ENCODE measurements at regions not wholly inside any gene's neighbourhood (a gene's known extent, or its start where the extent isn't known, plus 50 kb on each side); places are given as distances from the start of the nearest gene placed in this dataset.
"Not testable (repeated sequence)": the region's sequence is repeated elsewhere in the genome, so short reads cannot be mapped to it uniquely, and the experiment has no call there.

GRCh38 chr17:22305356-22306071 is 613.2 kb downstream of the KCNJ18 start:
- 84 to 87% methylated on average over 15 to 24 of the region's 32 CpGs for WGBS, 2 experiments (ENCODE audit: insufficient coverage in 2 of 2)

GRCh38 chr17:22310292-22310691 is 618.0 kb downstream of the KCNJ18 start:
- H3K9me3 ChIP-seq (ENCODE audit: control insufficient read depth, low read length), result peaks cover 28% of the 10 kb centered on the region
- H3K27ac ChIP-seq (ENCODE audit: low read depth, low read length, severe bottlenecking); H3K4me3 ChIP-seq (ENCODE audit: extremely low read depth, insufficient read depth, low read length, poor library complexity, severe bottlenecking); H3K4me1 ChIP-seq (ENCODE audit: control insufficient read depth, insufficient read depth, low read length, poor library complexity, severe bottlenecking); H3K36me3 ChIP-seq (ENCODE audit: control insufficient read depth, insufficient read depth, low read length): not testable (repeated sequence)
- WGBS, 2 experiments (ENCODE audit: insufficient coverage in 2 of 2), result 91 to 92% methylated on average over 2 to 7 of the region's 7 CpGs

More at GRCh38 chr17:22305356-22306071, 613.2 kb downstream of the KCNJ18 start:
- Histone ChIP-seq H3K4me3 (ENCODE audit: extremely low read depth, insufficient read depth, low read length, poor library complexity, severe bottlenecking) (no peak overlapping the region), H3K27ac (ENCODE audit: low read depth, low read length, severe bottlenecking) (no peak overlapping the region), H3K4me1 (ENCODE audit: control insufficient read depth, insufficient read depth, low read length, poor library complexity, severe bottlenecking) (no peaks in the 10 kb centered on the region), H3K9me3 (ENCODE audit: control insufficient read depth, low read length) (peaks cover 49% of the 10 kb centered on the region), H3K36me3 (ENCODE audit: control insufficient read depth, insufficient read depth, low read length) (no peaks in the 10 kb centered on the region)

- Histone ChIP-seq H3K36me3 (ENCODE audit: control insufficient read depth, insufficient read depth, low read length) (no peaks in the 10 kb centered on the region), H3K9me3 (ENCODE audit: control insufficient read depth, low read length) (peaks cover 21% of the 10 kb centered on the region), H3K4me1 (ENCODE audit: control insufficient read depth, insufficient read depth, low read length, poor library complexity, severe bottlenecking) (no peaks in the 10 kb centered on the region), H3K27ac (ENCODE audit: low read depth, low read length, severe bottlenecking) (no peak overlapping the region), H3K4me3 (ENCODE audit: extremely low read depth, insufficient read depth, low read length, poor library complexity, severe bottlenecking) (no peak overlapping the region)
- 71 to 74% methylated on average over 19 to 22 of the region's 26 CpGs for WGBS, 2 experiments (ENCODE audit: insufficient coverage in 2 of 2)
These were observed 618.7 kb downstream of the KCNJ18 start for GRCh38 chr17:22310717-22311686.

- not testable (repeated sequence) for H3K4me3 ChIP-seq (ENCODE audit: extremely low read depth, insufficient read depth, low read length, poor library complexity, severe bottlenecking); H3K4me1 ChIP-seq (ENCODE audit: control insufficient read depth, insufficient read depth, low read length, poor library complexity, severe bottlenecking); H3K9me3 ChIP-seq (ENCODE audit: control insufficient read depth, low read length); H3K36me3 ChIP-seq (ENCODE audit: control insufficient read depth, insufficient read depth, low read length); H3K27ac ChIP-seq (ENCODE audit: low read depth, low read length, severe bottlenecking)
- no CpG with 5 or more reads among the region's 4 CpGs for WGBS, 2 experiments (ENCODE audit: insufficient coverage in 2 of 2)
These were observed 628.7 kb downstream of the KCNJ18 start for GRCh38 chr17:22321001-22321400.

- H3K27ac ChIP-seq (ENCODE audit: low read depth, low read length, severe bottlenecking); H3K4me3 ChIP-seq (ENCODE audit: extremely low read depth, insufficient read depth, low read length, poor library complexity, severe bottlenecking); H3K36me3 ChIP-seq (ENCODE audit: control insufficient read depth, insufficient read depth, low read length); H3K9me3 ChIP-seq (ENCODE audit: control insufficient read depth, low read length); H3K4me1 ChIP-seq (ENCODE audit: control insufficient read depth, insufficient read depth, low read length, poor library complexity, severe bottlenecking): not testable (repeated sequence)
- 71 to 84% methylated on average over 8 to 9 of the region's 11 CpGs for WGBS, 2 experiments (ENCODE audit: insufficient coverage in 2 of 2)
These were observed 630.7 kb downstream of the KCNJ18 start for GRCh38 chr17:22322893-22323550.

DNA sequence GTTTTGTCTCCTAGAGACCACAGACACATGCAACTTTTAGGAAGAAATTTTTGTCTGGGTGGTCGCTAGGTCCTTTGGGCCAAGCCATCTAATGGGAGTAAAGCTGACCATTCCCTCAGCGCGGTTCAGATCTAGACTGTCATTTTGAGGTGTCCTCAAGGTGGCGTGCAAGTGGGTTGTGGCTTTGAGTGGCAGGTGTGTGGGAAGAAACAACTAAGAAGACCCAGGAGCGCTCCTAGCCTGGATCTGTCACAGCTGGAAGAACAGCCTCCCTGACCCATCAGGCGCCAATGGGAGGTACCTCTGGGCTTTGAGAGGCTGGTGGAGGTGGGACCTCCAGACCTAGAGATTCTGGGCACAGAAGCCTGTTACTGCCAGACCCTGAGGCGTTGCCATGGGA is 645.1 kb downstream of the KCNJ18 start:
- H3K36me3 ChIP-seq (ENCODE audit: control insufficient read depth, insufficient read depth, low read length), result no peaks in the 10 kb centered on the region
- H3K9me3 ChIP-seq (ENCODE audit: control insufficient read depth, low read length), result peaks cover 6% of the 10 kb centered on the region
- WGBS, 2 experiments (ENCODE audit: insufficient coverage in 2 of 2), result 57 to 60% methylated on average over 6 to 7 of the region's 7 CpGs
- no peaks in the 10 kb centered on the region for H3K4me1 ChIP-seq (ENCODE audit: control insufficient read depth, insufficient read depth, low read length, poor library complexity, severe bottlenecking)
- no peak overlapping the region for H3K27ac ChIP-seq (ENCODE audit: low read depth, low read length, severe bottlenecking)
- H3K4me3 ChIP-seq (ENCODE audit: extremely low read depth, insufficient read depth, low read length, poor library complexity, severe bottlenecking), result no peak overlapping the region

DNA sequence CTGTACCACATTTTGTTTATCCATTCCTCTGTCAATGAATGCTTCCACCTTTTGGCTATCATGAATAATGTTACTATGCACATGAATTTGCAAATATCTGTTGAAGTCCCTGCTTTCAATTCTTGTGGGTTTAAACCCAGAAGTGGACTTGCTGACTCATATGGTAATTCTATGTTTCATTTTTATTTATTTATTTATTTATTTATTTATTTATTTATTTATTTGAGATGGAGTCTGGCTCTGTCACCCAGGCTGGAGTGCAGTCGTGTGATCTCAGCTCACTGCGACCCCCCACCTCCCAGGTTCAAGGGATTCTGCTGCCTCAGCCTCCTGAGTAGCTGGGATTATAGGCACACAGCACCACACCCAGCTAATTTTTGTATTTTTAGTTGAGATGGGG is 664.3 kb downstream of the KCNJ18 start:
- H3K4me1 ChIP-seq (ENCODE audit: control insufficient read depth, insufficient read depth, low read length, poor library complexity, severe bottlenecking); H3K27ac ChIP-seq (ENCODE audit: low read depth, low read length, severe bottlenecking); H3K4me3 ChIP-seq (ENCODE audit: extremely low read depth, insufficient read depth, low read length, poor library complexity, severe bottlenecking); H3K36me3 ChIP-seq (ENCODE audit: control insufficient read depth, insufficient read depth, low read length): not testable (repeated sequence)
- peaks cover 23% of the 10 kb centered on the region for H3K9me3 ChIP-seq (ENCODE audit: control insufficient read depth, low read length)
- 50% methylated on average over 2 of the region's 2 CpGs; no CpG with 5 or more reads in 1 of the 2 experiments for WGBS, 2 experiments (ENCODE audit: insufficient coverage in 2 of 2)

- H3K4me3 ChIP-seq (ENCODE audit: extremely low read depth, insufficient read depth, low read length, poor library complexity, severe bottlenecking); H3K36me3 ChIP-seq (ENCODE audit: control insufficient read depth, insufficient read depth, low read length); H3K27ac ChIP-seq (ENCODE audit: low read depth, low read length, severe bottlenecking); H3K4me1 ChIP-seq (ENCODE audit: control insufficient read depth, insufficient read depth, low read length, poor library complexity, severe bottlenecking): not testable (repeated sequence)
- 13% methylated on average over 2 of the region's 3 CpGs for WGBS, 2 experiments (ENCODE audit: insufficient coverage in 2 of 2)
- peaks cover 31% of the 10 kb centered on the region for H3K9me3 ChIP-seq (ENCODE audit: control insufficient read depth, low read length)
These were observed 678.7 kb downstream of the KCNJ18 start for GRCh38 chr17:22370988-22371387.

- WGBS, 2 experiments (ENCODE audit: insufficient coverage in 2 of 2), result 65 to 71% methylated on average over 5 to 6 of the region's 6 CpGs
- no peaks in the 10 kb centered on the region for H3K36me3 ChIP-seq (ENCODE audit: control insufficient read depth, insufficient read depth, low read length)
These were observed 681.6 kb downstream of the KCNJ18 start for GRCh38 chr17:22373911-22374310.

DNA sequence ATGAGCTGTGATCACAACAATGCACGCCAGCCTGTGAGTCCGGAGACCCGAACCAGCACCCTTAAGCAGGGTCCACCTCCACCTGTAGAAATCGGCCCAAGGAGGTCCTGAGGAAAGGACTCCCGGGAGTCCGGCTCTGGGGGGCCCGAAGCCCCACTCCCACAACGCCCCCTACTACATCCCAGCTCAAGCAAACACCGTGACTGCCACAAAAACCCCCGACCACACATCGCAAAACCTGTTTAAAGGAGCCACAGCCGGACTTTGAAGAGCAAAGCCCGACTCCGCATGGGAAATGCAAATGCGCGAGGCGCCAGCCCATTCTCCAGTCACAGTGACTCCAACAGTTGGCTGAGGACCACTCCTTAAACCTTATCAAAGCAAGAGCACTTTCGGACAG is 682.4 kb downstream of the KCNJ18 start:
- H3K9me3 ChIP-seq (ENCODE audit: control insufficient read depth, low read length), result peaks cover 24% of the 10 kb centered on the region
- no peak overlapping the region for H3K4me3 ChIP-seq (ENCODE audit: extremely low read depth, insufficient read depth, low read length, poor library complexity, severe bottlenecking)
- no peak overlapping the region for H3K27ac ChIP-seq (ENCODE audit: low read depth, low read length, severe bottlenecking)
- no peaks in the 10 kb centered on the region for H3K4me1 ChIP-seq (ENCODE audit: control insufficient read depth, insufficient read depth, low read length, poor library complexity, severe bottlenecking)
- no peaks in the 10 kb centered on the region for H3K36me3 ChIP-seq (ENCODE audit: control insufficient read depth, insufficient read depth, low read length)
- 77 to 78% methylated on average over 17 to 18 of the region's 18 CpGs for WGBS, 2 experiments (ENCODE audit: insufficient coverage in 2 of 2)

More at GRCh38 chr17:22373911-22374310, 681.6 kb downstream of the KCNJ18 start:
- peaks cover 24% of the 10 kb centered on the region for H3K9me3 ChIP-seq (ENCODE audit: control insufficient read depth, low read length)
- no peak overlapping the region for H3K4me3 ChIP-seq (ENCODE audit: extremely low read depth, insufficient read depth, low read length, poor library complexity, severe bottlenecking)
- no peaks in the 10 kb centered on the region for H3K4me1 ChIP-seq (ENCODE audit: control insufficient read depth, insufficient read depth, low read length, poor library complexity, severe bottlenecking)
- no peak overlapping the region for H3K27ac ChIP-seq (ENCODE audit: low read depth, low read length, severe bottlenecking)
